Heart left ventricle (tissue), 13 donors: ENCODE measurements at regions not wholly inside any gene's neighbourhood (a gene's known extent, or its start where the extent isn't known, plus 50 kb on each side); places are given as distances from the start of the nearest gene placed in this dataset.

Experiments used
- POLR2A ChIP-seq, 2 donors: fragments of 450-650 bp; IDR thresholded peaks; one replicate each; pipeline ENCODE4 v1.6.1; 2017; ENCODE audit warnings: antibody characterized with exemption in 2 of 2, mild to moderate bottlenecking in 2 of 2, moderate library complexity in 2 of 2
- TF ChIP-seq, protein P1 (sequence below), 12 donors: fragments of 200-600 bp; sonication (generic) in 4 of 12; IDR thresholded peaks; one replicate each; pipeline versions ENCODE4 v1.5.0 to v1.8.0; 2018 to 2022; ENCODE audit warnings: antibody characterized with exemption in 12 of 12, mild to moderate bottlenecking in 5 of 12
- donor health status: ischemic (EF 13 %, LVEDD 7.1; RV severe dilation, severe dysfunction).
- donor health status: DM: no; HTN: yes; CAD: no.
- donor health status: DM: no; HTN: no; CAD: no.
- donor health status: ischemic (EF 25% LVEDD 6.9; RV normal size, moderate dysfunction).
- donor health status: ischemic (EF 25% LVEDD 5.7; RV mildly dilated, moderate dysfunction).
- donor health status: ischemic (EF 35%, LVEDD 5.7; RV mildly dilated, moderate dysfunction).
- donor health status: nonischemic (EF 11% LVEDD 7.7; RV severe dilation, severe dysfunction).
- donor health status: DM: yes; HTN: yes; CAD: no.
- donor health status: PGD.
- donor health status: ischemic (EF 29% LVEDD 5.4; RV normal size, mild dysfunction).
- donor health status: nonischemic (EF 23%, LVEDD 6.1; RV moderate dilation, normal function).

- TF ChIP-seq, protein P1, sequence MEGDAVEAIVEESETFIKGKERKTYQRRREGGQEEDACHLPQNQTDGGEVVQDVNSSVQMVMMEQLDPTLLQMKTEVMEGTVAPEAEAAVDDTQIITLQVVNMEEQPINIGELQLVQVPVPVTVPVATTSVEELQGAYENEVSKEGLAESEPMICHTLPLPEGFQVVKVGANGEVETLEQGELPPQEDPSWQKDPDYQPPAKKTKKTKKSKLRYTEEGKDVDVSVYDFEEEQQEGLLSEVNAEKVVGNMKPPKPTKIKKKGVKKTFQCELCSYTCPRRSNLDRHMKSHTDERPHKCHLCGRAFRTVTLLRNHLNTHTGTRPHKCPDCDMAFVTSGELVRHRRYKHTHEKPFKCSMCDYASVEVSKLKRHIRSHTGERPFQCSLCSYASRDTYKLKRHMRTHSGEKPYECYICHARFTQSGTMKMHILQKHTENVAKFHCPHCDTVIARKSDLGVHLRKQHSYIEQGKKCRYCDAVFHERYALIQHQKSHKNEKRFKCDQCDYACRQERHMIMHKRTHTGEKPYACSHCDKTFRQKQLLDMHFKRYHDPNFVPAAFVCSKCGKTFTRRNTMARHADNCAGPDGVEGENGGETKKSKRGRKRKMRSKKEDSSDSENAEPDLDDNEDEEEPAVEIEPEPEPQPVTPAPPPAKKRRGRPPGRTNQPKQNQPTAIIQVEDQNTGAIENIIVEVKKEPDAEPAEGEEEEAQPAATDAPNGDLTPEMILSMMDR (IDR thresholded peaks at IDR 0.05), result no peak
- TF ChIP-seq POLR2A (IDR thresholded peaks at IDR 0.05), result no peak
Observed at GRCh38 chr20:21994203-21994602, 288.7 kb downstream of the PAX1 start.
